ENCODE measurements at regions not wholly inside any gene's neighbourhood (a gene's known extent, or its start where the extent isn't known, plus 50 kb on each side); places are given as distances from the start of the nearest gene placed in this dataset.

GRCh38 chr5:25405850-25406249 lies 761.1 kb upstream of the CDH10 start:
- DNase-seq (no peak), FAIRE-seq (no peak)
- H3K27ac ChIP-seq (ENCODE audit: low read depth in 2 of 2, low read length in 2 of 2), result no peak overlapping the region
- H3K4me1 ChIP-seq (ENCODE audit: control insufficient read depth in 2 of 3, insufficient read depth in 2 of 3, low read depth in 1 of 3, low read length in 3 of 3), result no peaks in the 10 kb centered on the region
- H3K27me3 ChIP-seq (ENCODE audit: control insufficient read depth, insufficient read depth, low read length), result no peaks in the 10 kb centered on the region
- TF ChIP-seq, protein P1, sequence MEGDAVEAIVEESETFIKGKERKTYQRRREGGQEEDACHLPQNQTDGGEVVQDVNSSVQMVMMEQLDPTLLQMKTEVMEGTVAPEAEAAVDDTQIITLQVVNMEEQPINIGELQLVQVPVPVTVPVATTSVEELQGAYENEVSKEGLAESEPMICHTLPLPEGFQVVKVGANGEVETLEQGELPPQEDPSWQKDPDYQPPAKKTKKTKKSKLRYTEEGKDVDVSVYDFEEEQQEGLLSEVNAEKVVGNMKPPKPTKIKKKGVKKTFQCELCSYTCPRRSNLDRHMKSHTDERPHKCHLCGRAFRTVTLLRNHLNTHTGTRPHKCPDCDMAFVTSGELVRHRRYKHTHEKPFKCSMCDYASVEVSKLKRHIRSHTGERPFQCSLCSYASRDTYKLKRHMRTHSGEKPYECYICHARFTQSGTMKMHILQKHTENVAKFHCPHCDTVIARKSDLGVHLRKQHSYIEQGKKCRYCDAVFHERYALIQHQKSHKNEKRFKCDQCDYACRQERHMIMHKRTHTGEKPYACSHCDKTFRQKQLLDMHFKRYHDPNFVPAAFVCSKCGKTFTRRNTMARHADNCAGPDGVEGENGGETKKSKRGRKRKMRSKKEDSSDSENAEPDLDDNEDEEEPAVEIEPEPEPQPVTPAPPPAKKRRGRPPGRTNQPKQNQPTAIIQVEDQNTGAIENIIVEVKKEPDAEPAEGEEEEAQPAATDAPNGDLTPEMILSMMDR (IDR thresholded peaks at IDR 0.05; ENCODE audit: borderline replicate concordance, extremely low read depth, insufficient read depth), result no peak
- H3K4me3 ChIP-seq (ENCODE audit: low read length in 3 of 3), result no peak overlapping the region
- intact Hi-C loops (cut with DNase I), result no loop called here
- no peaks in the 10 kb centered on the region for H3K36me3 ChIP-seq (ENCODE audit: control insufficient read depth in 2 of 3, insufficient read depth in 3 of 3, low read length in 3 of 3)
- H3K9ac ChIP-seq (ENCODE audit: low read length in 3 of 3), result no peak overlapping the region
- H3K9me3 ChIP-seq (ENCODE audit: control insufficient read depth in 2 of 3, insufficient read depth in 1 of 3, low read length in 3 of 3), result peaks cover 0 to 2% (median 0%) of the 10 kb centered on the region in 3 donors

- no peaks in the 10 kb centered on the region for H3K27me3 ChIP-seq (ENCODE audit: control insufficient read depth, insufficient read depth, low read length)
- no peak overlapping the region for H3K4me3 ChIP-seq (ENCODE audit: low read length in 3 of 3)
- intact Hi-C loops (cut with DNase I), result no loop called here
- H3K4me1 ChIP-seq (ENCODE audit: control insufficient read depth in 2 of 3, insufficient read depth in 2 of 3, low read depth in 1 of 3, low read length in 3 of 3), result no peaks in the 10 kb centered on the region
- no peak overlapping the region for H3K9ac ChIP-seq (ENCODE audit: low read length in 3 of 3)
- H3K36me3 ChIP-seq (ENCODE audit: control insufficient read depth in 2 of 3, insufficient read depth in 3 of 3, low read length in 3 of 3), result no peaks in the 10 kb centered on the region
- no peak overlapping the region for H3K27ac ChIP-seq (ENCODE audit: low read depth in 2 of 2, low read length in 2 of 2)
- no peak for FAIRE-seq
- peaks cover 0 to 2% (median 0%) of the 10 kb centered on the region in 3 donors for H3K9me3 ChIP-seq (ENCODE audit: control insufficient read depth in 2 of 3, insufficient read depth in 1 of 3, low read length in 3 of 3)
- DNase-seq, result no peak
- TF ChIP-seq, protein P1 (IDR thresholded peaks at IDR 0.05; ENCODE audit: borderline replicate concordance, extremely low read depth, insufficient read depth), result no peak
Measured at GRCh38 chr5:25399878-25400480, 755.2 kb upstream of the CDH10 start.

- no peak overlapping the region for H3K27ac ChIP-seq (ENCODE audit: low read depth in 2 of 2, low read length in 2 of 2)
- no peaks in the 10 kb centered on the region for H3K9me3 ChIP-seq (ENCODE audit: control insufficient read depth in 2 of 3, insufficient read depth in 1 of 3, low read length in 3 of 3)
- TF ChIP-seq, protein P1 (IDR thresholded peaks at IDR 0.05; ENCODE audit: borderline replicate concordance, extremely low read depth, insufficient read depth), result no peak
- intact Hi-C loops (cut with DNase I), result no loop called here
- no peak overlapping the region for H3K9ac ChIP-seq (ENCODE audit: low read length in 3 of 3)
- FAIRE-seq (no peak), DNase-seq (no peak)
- H3K4me3 ChIP-seq (ENCODE audit: low read length in 3 of 3), result no peak overlapping the region
- H3K27me3 ChIP-seq (ENCODE audit: control insufficient read depth, insufficient read depth, low read length), result no peaks in the 10 kb centered on the region
- no peaks in the 10 kb centered on the region for H3K36me3 ChIP-seq (ENCODE audit: control insufficient read depth in 2 of 3, insufficient read depth in 3 of 3, low read length in 3 of 3)
- no peaks in the 10 kb centered on the region for H3K4me1 ChIP-seq (ENCODE audit: control insufficient read depth in 2 of 3, insufficient read depth in 2 of 3, low read depth in 1 of 3, low read length in 3 of 3)
Measured at GRCh38 chr5:25393957-25394356, 749.2 kb upstream of the CDH10 start.

GRCh38 chr5:25393256-25393655 lies 748.5 kb upstream of the CDH10 start:
- no peaks in the 10 kb centered on the region for H3K27me3 ChIP-seq (ENCODE audit: control insufficient read depth, insufficient read depth, low read length)
- no peaks in the 10 kb centered on the region for H3K36me3 ChIP-seq (ENCODE audit: control insufficient read depth in 2 of 3, insufficient read depth in 3 of 3, low read length in 3 of 3)
- no peaks in the 10 kb centered on the region for H3K9me3 ChIP-seq (ENCODE audit: control insufficient read depth in 2 of 3, insufficient read depth in 1 of 3, low read length in 3 of 3)
- no peaks in the 10 kb centered on the region for H3K4me1 ChIP-seq (ENCODE audit: control insufficient read depth in 2 of 3, insufficient read depth in 2 of 3, low read depth in 1 of 3, low read length in 3 of 3)
- intact Hi-C loops (cut with DNase I), result no loop called here
- DNase-seq (no peak), FAIRE-seq (no peak)
- no peak overlapping the region for H3K9ac ChIP-seq (ENCODE audit: low read length in 3 of 3)
- no peak overlapping the region for H3K4me3 ChIP-seq (ENCODE audit: low read length in 3 of 3)
- TF ChIP-seq, protein P1 (IDR thresholded peaks at IDR 0.05; ENCODE audit: borderline replicate concordance, extremely low read depth, insufficient read depth), result no peak
- no peak overlapping the region for H3K27ac ChIP-seq (ENCODE audit: low read depth in 2 of 2, low read length in 2 of 2)
